Transverse colon (tissue), 4 donors: ENCODE measurements at regions not wholly inside any gene's neighbourhood (a gene's known extent, or its start where the extent isn't known, plus 50 kb on each side); places are given as distances from the start of the nearest gene placed in this dataset.
"Not testable (repeated sequence)": the region's sequence is repeated elsewhere in the genome, so short reads cannot be mapped to it uniquely, and the experiment has no call there.

Source experiments
- EP300 ChIP-seq: sonication (generic); formaldehyde crosslinking; IDR thresholded peaks from one replicate; pipeline ENCODE4 v1.6.1; 2017; ENCODE audit warnings: antibody characterized with exemption, low read depth
- POLR2A ChIP-seq: fragments of 450-650 bp; IDR thresholded peaks from one replicate; pipeline ENCODE4 v1.6.1; 2016; ENCODE audit warnings: antibody characterized with exemption, mild to moderate bottlenecking, moderate library complexity
- POLR2AphosphoS5 ChIP-seq, 3 donors: sonication (generic); formaldehyde crosslinking; IDR thresholded peaks; one replicate each; pipeline ENCODE4 v1.6.1; 2016; ENCODE audit warnings: antibody characterized with exemption in 3 of 3
- TF ChIP-seq, protein P1 (sequence below), 5 experiments: fragments of 200-600 bp in 3 of 5; fragments of 450-650 bp in 2 of 5; sonication (generic) in 3 of 5; IDR thresholded peaks; 1 replicate in 2 of 5; 2 replicates in 3 of 5; pipeline ENCODE4 v1.5.1; 2016 to 2017; ENCODE audit warnings: antibody characterized with exemption in 5 of 5, inconsistent platforms in 3 of 5, mild to moderate bottlenecking in 2 of 5, moderate library complexity in 1 of 5

GRCh38 chr15:32242780-32243528 lies 160.1 kb downstream of the GOLGA8K start:
- not testable (repeated sequence) for TF ChIP-seq POLR2A; POLR2AphosphoS5 (IDR thresholded peaks at IDR 0.05); EP300
- TF ChIP-seq, protein P1, sequence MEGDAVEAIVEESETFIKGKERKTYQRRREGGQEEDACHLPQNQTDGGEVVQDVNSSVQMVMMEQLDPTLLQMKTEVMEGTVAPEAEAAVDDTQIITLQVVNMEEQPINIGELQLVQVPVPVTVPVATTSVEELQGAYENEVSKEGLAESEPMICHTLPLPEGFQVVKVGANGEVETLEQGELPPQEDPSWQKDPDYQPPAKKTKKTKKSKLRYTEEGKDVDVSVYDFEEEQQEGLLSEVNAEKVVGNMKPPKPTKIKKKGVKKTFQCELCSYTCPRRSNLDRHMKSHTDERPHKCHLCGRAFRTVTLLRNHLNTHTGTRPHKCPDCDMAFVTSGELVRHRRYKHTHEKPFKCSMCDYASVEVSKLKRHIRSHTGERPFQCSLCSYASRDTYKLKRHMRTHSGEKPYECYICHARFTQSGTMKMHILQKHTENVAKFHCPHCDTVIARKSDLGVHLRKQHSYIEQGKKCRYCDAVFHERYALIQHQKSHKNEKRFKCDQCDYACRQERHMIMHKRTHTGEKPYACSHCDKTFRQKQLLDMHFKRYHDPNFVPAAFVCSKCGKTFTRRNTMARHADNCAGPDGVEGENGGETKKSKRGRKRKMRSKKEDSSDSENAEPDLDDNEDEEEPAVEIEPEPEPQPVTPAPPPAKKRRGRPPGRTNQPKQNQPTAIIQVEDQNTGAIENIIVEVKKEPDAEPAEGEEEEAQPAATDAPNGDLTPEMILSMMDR (IDR thresholded peaks at IDR 0.05): not testable (repeated sequence)
